T-helper 1 cell (primary cell): ENCODE measurements at regions not wholly inside any gene's neighbourhood (a gene's known extent, or its start where the extent isn't known, plus 50 kb on each side); places are given as distances from the start of the nearest gene placed in this dataset.

Experiments used
- DNase-seq, 5 donors: peaks; one replicate each; pipeline ENCODE4 v3.0.0-alpha.2; 2012 to 2020

DNA sequence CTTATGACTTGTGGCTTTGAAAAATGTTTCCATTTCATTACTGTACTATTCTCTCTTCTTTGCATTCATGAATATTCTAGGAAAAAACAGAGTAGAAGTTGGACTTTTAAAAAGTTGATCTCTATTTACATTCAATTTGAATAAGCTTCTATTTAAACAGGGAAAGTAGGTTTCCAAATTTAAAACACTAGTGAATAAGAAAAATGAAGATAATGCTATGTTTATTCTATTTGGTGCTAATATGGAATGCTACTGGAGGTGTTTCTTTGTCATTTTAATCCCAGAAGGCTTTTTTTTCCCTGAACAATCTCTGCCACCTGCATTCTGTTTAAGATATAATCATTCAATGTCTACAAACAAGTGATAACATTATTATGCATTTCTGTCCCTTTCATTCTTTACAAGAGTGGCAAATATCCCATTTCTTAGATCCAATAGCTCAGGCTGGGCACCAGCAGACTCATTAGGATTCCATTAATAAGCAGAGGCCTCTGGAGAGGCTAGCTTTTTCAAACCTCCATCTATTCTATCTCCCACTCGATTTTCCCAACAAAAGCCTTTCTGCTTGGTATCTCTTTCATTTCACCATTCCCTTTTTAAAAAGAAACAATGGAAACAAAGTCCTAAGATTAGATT lies 1001.6 kb upstream of the CDH8 start:
- DNase-seq: no peak

DNA sequence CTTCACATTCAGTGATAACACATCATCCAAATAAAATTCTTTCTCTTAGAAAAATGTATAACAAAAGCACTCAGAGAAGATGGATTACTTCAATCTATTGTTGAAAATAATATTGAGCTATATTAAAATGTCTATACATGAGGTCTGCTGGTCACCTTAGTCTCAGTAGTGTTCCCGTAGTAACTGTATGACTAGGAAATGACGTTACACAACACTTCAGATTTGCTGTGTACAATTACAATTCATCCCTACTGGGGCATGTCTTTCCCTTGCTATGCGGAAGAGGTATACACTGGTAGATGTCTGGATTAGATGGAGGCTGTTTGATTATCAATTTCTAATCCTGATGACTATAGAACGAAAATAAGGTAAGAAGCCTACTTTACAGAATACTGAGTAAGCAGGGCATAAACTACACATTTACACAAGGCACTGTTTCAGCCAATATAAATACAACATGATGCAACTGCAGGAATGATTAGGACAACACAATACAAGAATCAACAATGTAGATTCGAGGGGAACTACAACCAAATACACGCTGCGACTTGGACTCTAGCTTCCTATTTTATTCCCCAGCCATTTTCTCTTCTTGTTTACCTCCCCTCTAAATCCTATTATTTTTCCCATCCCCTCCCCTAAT lies 982.5 kb upstream of the CDH8 start:
- DNase-seq: no peak

DNA sequence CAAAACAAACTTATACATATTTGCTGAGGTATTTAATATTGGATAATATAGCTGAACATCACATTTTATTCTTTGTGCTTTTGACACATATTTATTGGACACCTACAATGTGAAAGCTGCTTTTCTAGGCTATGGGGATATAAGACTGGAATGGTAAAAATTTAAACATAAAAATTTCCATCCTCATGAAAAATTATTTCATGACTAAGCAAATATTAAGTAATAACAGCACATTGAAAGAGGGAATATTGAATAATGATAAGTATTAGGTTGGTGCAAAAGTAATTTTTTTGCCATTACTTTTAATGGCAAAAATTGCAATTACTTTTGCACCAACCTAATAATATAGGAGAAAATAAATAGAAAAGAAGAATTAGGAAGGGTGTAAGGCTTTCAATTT lies 972.5 kb upstream of the CDH8 start:
- no peak for DNase-seq

DNA sequence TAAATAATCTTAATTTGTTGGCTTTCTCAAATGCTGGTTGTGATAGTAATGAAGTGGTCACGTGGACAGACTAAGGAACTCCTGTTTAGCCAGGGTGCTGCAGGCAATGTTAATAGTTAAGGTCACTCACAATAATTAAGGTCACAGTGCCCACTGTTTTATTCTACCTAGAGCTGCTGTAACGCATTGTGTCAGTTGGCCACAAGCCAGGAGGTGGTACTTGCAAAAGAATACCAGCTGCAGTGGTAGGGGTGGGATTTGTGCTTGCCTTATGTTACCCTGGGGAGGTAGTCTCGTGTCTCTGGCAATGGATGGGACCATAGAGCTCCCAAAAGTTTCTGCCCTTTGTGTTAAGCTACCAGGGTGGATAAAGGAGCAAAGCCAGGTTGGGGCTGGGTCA lies 969.1 kb upstream of the CDH8 start:
- DNase-seq: no peak

DNA sequence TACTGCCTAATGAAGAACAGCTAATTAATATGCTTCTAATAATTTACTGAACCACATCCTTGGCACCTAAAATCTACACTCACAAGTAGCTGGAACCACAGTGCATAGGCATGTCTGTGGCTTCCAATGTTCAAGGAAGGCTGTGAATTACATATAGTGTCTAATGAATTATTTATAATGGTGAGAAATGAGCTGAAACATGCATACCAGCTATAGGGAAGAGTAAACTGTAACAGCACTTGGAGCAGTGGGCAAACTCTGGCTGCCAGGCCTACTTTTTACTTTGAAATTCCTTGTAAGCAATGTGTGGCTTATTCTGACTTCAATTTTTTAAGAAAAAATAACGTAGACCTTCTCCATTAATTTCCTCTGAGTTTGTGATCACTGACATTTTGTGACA lies 953.2 kb upstream of the CDH8 start:
- no peak for DNase-seq

DNA sequence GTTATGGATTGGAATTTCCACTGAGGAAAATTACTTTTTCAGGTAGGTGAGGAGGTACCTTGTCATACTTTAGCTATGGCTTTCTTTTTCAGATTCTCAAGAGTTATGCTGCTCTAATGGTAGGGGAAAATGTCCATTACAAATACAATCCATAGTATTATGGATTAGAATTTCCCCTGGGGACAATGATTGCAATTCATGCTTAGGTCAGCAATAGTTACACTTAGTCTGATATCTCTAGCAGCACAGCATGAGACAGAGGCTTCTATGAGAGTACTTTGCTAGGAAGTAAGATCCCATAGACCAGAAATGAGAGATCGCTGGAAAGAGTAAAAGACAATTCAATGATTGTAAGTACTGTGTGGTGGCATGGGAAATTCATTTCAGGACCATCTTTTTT lies 949.5 kb upstream of the CDH8 start:
- DNase-seq: no peak

DNA sequence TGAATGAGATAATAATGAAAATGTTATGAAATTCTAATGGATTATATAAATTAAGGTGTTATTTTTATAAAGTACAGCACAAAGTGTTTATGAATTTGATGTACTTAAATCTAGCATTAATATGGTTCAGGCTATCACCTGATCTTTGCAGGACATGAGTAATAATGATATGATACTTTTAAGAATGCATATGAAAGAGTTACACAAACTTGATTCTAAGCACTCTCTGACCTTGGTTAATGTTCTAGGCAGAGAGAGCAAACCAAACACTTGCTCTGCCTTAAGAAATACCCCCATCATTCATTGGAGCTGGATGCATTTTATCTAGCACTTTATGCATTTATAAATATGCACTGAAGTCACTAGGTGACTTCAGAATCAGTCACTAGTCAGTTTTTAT lies 942.2 kb upstream of the CDH8 start:
- no peak for DNase-seq

DNA sequence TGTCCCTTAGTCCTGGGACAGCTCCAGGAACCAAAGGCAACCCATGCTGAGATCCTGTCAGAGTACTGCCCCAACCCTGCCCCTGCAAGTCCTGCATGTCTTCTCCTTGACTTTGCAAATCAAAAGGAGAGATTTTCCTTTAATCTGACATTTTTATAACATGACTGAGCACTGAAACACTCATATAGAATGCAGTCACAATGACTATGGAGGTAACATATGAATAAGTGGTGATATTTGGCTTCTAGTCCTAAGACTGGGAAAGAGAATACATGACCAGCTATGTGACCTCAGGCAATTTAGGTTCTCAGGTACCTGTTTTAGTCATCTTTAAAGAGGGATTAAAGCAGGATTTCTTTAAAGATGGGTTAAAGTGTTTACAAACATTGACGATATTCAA lies 941.6 kb upstream of the CDH8 start:
- DNase-seq: no peak

DNA sequence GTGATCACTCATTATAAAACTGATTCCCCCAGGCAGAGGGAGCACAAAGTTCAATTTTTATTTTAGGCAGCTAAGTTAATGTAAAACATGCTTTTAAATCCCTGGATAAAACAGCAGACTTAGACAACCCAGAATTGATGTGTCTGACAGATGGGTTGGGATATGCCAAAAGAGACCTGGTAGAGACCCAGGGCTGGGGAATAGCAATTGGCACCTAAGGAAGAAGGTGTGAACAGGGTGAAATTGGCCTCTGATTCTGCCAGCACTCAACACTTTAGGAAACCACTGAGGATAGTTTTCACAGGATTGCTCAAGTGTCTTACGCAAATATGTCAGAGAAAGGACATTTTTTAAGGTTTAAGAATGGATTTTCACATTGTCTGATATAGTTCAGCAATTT lies 938.2 kb upstream of the CDH8 start:
- no peak for DNase-seq

DNA sequence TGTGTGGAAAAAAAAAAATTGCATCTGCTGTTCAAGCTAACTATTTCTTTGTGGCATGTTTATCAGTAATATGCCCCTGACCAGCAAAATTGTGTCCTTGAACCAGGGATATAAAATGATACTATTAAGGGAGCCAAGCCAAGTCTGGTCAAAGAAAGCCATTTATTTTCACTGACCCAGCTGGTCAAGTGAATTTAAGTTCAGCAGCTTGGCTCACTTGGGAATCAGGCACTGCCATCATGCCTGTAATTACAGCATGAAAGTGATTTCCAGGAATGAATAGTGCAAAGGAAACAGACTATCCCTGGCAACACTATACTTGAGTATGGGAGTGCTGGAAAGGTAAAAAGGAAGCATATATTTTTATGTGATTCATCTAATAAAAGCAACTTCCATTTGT lies 934.6 kb upstream of the CDH8 start:
- no peak for DNase-seq

DNA sequence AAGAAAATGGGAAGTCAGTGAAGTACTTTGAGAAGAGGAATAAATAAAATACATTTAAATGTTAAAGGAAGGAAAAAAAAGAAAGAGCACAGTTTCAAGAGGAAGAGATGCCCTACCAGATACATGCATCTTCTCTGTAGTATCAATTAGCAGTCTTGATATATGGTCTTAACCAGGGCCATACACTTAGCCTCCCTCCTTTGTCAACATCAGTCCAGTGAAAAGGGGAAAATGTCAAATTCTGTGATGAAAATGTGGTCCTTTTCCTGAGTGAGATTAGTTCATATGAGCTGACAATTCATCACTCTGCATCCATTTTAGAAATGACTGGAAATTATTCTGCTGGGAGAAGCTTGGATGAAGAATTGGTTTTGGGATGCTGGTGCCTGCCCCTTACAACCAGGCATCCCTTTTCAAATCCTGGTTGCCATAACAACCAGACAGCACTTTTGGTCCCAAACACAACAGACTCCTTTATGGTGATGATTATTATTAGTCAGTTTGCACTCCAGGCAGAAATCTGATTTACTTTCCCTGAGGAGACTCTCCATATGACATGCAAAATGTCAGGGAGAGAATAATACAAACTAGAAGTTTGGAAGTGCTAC lies 933.6 kb upstream of the CDH8 start:
- no peak for DNase-seq

DNA sequence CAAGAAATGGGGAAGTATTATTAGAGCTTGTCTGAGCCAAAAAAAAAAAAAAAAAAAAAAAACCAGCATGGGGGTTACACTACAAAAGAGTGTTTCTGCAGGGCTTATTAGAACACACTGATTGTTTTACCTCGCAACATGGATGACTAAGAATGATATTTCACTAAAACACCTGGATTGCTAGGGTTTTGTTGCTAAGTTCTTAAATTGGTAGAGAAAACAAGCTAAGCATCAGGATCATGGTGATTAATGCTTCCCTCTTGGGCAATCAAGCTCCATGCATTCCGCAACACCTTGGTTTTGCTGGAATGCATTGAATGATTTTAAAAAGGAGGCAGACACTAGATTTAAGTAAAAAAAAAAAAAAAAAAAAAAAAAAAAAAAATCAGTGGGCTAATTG lies 931.4 kb upstream of the CDH8 start:
- no peak for DNase-seq

DNA sequence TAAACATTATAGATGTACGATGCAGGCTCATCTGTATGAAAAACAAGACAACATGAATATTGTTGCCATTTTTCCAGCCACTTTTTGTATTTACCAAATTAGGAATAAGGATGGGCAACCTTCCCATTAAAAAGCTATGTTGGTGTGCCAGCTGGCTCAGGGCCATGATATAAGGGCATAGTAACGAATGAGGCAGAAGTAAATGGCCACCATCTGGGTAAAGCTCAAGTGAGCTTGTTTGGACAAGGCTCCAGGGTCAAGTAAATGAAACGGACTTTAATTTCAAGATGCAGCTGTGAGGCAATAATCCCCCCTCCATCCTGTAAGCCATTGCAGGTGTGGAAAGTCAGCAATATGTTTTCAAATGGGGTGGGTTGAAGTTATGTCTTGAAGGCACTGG lies 930.9 kb upstream of the CDH8 start:
- no peak for DNase-seq

DNA sequence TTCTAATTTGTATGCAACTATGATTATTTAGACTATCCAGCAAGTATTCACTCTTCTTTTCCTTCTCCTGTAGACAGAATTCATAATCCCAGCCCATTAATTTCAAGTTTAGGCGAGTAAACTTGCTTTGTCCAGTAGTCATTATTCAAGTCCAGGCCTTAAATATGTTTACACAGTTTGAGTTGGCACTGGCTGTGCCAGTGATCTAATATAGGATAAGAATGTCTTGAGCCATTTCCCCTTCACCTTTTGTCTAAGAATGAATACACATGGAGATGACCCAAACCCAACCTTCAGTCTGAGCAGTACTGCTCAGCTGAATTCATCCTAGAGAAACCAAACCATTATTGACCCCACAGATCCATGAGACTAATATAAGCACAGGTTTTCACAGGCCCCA lies 930.4 kb upstream of the CDH8 start:
- DNase-seq: no peak

DNA sequence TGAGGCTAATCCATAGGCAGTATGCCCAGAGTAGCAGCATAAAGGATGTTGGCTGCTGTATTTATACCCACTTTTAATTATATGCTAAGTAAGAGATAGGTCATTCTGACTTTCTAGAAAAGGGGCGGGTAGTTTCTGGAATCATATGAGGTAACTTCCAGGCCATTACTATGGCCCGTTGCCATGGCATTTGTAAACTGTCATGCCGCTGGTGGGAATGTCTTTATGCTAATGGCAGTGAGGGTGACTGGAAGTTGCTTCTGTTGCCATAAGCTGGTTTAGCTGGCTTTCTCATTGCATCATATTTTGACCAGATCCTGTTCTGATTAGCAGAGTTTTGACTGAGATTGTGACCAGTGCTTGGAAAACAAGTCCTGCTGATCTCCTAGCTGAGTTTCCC lies 929.6 kb upstream of the CDH8 start:
- DNase-seq: no peak

DNA sequence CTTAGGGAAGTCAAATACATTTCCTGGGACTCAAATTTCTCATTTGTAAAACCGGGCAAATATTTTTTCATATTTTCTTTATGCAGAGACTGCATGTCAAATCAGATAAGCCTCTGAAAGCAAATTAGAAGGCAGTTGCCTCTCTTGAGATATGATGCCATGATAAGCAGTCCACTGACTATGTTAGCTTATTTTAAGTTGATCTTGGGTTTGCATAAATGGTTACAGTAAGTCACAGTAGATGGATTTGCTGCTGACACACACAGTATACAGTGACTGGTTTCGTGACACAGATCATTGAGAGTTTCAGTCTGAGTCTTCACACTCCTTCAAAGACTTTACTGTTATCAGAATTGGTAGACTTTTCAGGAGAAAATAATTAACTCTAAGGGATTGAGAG lies 927.6 kb upstream of the CDH8 start:
- DNase-seq: no peak

DNA sequence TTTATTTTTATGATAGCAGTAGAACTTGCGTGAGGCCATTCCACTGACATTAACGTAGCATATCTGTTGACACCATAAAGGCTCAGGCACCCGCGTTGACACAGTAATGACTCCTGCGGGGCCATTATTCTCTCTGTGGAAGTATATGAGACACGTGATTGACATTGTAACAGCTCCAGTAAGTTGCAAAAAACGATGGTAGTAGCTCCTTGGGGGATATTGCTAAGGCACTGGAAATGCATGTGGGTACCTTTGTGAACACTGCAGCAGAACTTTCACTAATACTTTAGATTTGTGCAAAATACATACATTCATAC lies 918.8 kb upstream of the CDH8 start:
- DNase-seq: no peak

DNA sequence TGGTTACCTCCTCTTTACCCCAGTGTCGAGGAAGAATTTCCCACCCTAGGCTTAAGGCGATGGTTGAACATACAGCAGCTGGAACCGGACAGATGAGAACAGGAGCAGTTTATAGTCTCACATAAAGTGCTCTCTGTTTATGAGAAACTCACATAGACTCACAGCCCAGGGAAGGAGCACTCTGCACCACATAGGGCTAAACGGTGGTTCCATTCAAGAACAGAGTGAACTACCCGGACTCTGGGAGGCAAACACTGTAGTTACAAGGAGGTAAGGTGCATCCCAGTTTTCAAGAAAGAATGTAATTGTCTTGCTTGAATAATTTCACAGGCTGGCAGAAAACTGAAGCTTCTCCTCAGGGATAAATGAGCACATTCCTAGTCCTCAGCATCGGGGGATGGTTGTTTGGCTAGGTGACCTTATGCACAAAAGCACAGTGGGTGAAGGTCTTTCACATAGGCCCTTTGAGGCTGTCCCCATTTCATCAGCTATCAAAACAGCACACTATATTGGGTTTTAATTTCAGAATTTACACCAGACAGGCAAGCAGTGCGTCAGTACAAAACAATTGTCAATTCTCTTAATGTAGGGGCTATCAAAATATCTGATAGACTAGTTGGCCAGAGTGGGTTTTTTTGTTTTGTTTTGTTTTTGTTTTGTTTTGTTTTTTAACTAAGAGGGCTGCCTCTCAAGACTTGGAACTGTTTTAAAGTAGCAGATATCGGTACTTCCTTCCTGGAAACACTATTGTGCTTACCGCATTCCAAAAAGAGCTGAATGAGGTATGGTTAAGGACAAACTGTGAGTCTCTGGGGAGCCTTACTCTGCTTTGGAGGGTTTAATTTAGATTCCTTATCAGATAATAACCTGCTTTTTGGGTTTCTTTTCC lies 918.1 kb upstream of the CDH8 start:
- DNase-seq: no peak

DNA sequence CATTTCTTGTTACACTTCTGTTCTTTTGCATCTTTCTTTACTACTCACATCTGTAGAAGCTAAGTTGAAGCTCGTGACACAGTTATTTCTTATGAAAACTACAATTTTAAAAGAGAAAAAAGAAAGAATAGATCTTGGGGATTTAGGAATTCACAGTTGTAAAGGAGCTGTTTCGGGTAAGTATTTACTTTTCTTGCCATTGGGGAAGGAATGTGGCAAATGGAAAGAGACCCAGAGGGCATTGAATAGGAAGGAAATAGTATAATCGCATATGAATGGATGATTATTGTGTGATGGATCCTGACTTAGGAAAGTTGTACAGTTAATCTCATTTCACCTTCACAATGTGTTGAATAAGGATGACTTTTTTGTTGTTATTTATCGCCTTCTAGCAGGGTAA lies 914.1 kb upstream of the CDH8 start:
- no peak for DNase-seq

DNA sequence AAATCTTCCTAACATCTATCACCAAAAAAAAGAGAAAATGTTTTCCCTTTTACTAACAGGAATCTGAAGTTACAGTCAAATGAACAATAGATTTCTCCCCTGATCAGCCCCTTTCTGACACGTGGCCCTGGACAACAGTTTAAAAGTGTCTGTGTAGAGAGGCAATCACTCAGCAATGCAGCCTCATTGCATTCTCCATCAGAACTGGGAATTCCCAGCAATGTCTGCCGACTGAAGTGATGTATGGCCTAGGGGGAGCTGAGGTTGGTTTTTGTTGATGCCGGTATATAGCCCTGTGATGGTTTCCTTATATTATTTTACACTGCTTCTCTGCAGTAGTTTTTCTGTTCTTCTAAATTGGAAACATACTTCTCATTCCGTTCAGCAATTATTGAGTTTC lies 904.3 kb upstream of the CDH8 start:
- no peak for DNase-seq

DNA sequence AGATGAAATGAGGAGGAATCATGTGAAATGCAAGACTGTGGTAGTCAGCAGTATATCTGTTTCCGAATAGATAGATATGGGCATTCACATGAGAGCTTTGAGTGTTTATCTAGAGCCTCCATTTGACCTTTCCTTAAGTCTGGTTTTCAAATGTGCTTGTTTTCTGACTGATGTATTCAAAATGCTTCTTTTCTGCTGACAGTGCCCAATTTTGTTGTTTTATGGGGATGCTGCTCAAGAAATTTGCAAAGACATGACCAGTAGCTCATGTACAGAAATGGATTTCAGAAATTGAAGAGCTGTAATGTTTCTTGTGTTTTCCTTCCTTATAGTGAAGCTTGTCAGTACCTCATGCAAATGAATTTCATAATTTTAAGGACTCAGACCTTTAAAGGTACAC lies 903.4 kb upstream of the CDH8 start:
- no peak for DNase-seq

DNA sequence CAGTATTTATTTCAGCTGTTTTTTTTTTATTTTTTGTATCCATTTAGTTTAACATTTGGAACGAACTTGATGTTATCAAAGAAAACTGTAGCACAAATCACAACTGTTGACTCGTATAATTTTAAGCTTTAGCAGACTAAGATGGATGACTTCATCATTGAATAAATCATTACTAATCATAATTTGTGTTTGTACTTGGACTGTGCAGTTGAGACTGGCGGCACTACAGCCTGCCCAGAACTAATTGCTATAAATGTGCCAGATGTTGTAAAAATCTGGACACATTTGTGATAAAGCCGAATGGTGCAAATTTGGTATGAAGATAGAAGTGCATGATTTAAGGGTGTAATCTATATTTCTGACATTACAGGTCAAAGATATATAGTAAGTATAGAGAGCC lies 897.7 kb upstream of the CDH8 start:
- no peak for DNase-seq

DNA sequence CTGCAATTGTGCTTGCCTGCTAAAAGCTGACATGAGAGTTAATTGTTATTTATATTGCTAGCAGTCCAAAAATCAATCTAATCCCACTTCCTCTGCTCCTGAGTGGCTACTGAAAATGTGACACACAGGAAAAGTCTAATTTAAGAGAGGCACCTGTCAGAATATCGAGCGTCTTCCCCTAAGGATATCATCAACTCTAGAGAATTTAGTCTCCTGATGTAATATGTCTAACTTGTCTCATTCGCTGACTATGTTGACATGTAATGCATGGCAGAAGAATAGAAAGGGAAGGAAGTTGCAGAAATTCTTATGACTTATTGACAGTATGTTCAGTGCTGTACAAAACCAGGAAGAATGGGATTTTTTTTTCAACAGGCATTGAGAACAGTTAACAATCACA lies 893.4 kb upstream of the CDH8 start:
- DNase-seq: no peak

DNA sequence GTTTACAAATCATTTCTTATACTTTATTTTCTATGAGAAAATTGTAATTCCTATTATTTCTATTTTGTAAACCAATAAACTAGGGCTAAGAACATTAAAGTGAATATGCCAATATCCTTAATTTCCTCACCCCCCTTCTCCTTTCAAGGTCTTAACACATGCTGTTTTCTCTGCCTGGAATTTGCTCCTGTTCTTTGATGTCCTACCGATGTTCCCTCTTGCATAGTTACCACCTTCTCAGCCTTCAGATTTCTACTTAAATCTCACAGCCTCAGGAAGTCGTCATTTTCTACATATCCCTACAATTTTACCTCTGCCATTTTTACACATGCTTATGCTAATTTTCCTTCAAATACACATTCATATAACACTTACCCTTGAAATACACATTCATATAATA lies 890.9 kb upstream of the CDH8 start:
- DNase-seq: no peak
